GM18511 (cell line): ENCODE measurements at regions not wholly inside any gene's neighbourhood (a gene's known extent, or its start where the extent isn't known, plus 50 kb on each side); places are given as distances from the start of the nearest gene placed in this dataset.

Experiments
- ATAC-seq: cut with Tn5 transposase; IDR thresholded peaks from one replicate; pipeline ENCODE4 v1.9.1; 2021; ENCODE audit warnings: mild to moderate bottlenecking, moderate library complexity; ENCODE audit not compliant: unreplicated experiment

GRCh38 chr4:63526251-63526650 lies 883.0 kb downstream of the TECRL start:
- no peak for ATAC-seq

GRCh38 chr4:63524764-63525163 lies 884.5 kb downstream of the TECRL start:
- no peak for ATAC-seq

- ATAC-seq: no peak
Measured at GRCh38 chr4:63505714-63506460, 903.4 kb downstream of the TECRL start.

GRCh38 chr4:63493265-63493664 lies 916.0 kb downstream of the TECRL start:
- ATAC-seq: peak; percentile 52

GRCh38 chr4:63492515-63492914 lies 916.7 kb downstream of the TECRL start:
- peak; percentile 55 for ATAC-seq

- no peak for ATAC-seq
Measured at GRCh38 chr4:63464393-63464792, 944.9 kb downstream of the TECRL start.

GRCh38 chr4:63460075-63460474 lies 949.2 kb downstream of the TECRL start:
- ATAC-seq: no peak

- ATAC-seq: peak; percentile 80
Measured at GRCh38 chr4:63459329-63459728, 949.9 kb downstream of the TECRL start.

- no peak for ATAC-seq
Measured at GRCh38 chr4:63458010-63458409, 951.2 kb downstream of the TECRL start.

- no peak for ATAC-seq
Measured at GRCh38 chr4:63440236-63440635, 969.0 kb downstream of the TECRL start.

GRCh38 chr4:63430105-63430504 lies 979.1 kb downstream of the TECRL start:
- ATAC-seq: no peak

- ATAC-seq: no peak
Measured at GRCh38 chr4:63396269-63396668, 1013.0 kb downstream of the TECRL start.

GRCh38 chr4:63393544-63393943 lies 1015.7 kb downstream of the TECRL start:
- ATAC-seq: no peak

- ATAC-seq: no peak
Measured at GRCh38 chr4:63379750-63380522, 1029.3 kb downstream of the TECRL start.

- no peak for ATAC-seq
Measured at GRCh38 chr4:63371001-63371400, 1038.2 kb downstream of the TECRL start.

- ATAC-seq: no peak
Measured at GRCh38 chr4:63361628-63362027, 1047.6 kb downstream of the TECRL start.

GRCh38 chr4:63361066-63361465 lies 1048.2 kb downstream of the TECRL start:
- no peak for ATAC-seq

GRCh38 chr4:63349674-63350025 lies 1059.6 kb downstream of the TECRL start:
- no peak for ATAC-seq

- no peak for ATAC-seq
Measured at GRCh38 chr4:63348735-63349673, 1060.2 kb downstream of the TECRL start.

GRCh38 chr4:63325140-63325539 lies 1084.1 kb downstream of the TECRL start:
- ATAC-seq: no peak

GRCh38 chr4:63316633-63317032 lies 1092.6 kb downstream of the TECRL start:
- ATAC-seq: no peak
